ENCODE measurements at regions not wholly inside any gene's neighbourhood (a gene's known extent, or its start where the extent isn't known, plus 50 kb on each side); places are given as distances from the start of the nearest gene placed in this dataset.

DNA sequence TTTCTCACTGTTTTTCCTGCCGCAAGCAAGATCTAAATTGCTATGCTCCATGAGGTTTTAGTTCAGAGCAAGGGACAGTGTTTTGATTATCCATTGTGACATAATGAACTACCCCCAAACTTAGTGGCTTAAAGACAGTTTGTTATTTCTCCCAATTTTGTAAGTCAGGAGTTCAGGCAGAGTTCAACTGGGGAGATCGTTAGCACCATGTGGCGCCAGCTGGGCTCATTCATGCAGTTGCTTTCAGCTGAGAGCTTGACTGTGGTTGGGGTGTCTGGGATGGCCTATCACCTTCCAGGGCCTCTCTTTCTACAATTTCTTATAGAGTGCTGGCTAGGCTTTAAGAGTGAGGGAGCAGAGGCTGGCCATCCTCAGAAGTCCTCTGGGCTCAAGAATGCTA, 382.9 kb upstream of the CELF4 start:
- no peak overlapping the region for H3K9ac ChIP-seq
- TF ChIP-seq Cebpa-rat (IDR thresholded peaks at IDR 0.05), result no peak
- peaks cover 6% of the 10 kb centered on the region for H3K9me3 ChIP-seq
- H3K27me3 ChIP-seq, result no peaks in the 10 kb centered on the region
- H3K4me2 ChIP-seq, result no peak overlapping the region
- no peaks in the 10 kb centered on the region for H3K36me3 ChIP-seq
- H3K27ac ChIP-seq, result no peak overlapping the region
- H3K4me1 ChIP-seq, result no peaks in the 10 kb centered on the region
- H4K20me1 ChIP-seq, result no peaks in the 10 kb centered on the region
- H3K4me3 ChIP-seq, result no peak overlapping the region

DNA sequence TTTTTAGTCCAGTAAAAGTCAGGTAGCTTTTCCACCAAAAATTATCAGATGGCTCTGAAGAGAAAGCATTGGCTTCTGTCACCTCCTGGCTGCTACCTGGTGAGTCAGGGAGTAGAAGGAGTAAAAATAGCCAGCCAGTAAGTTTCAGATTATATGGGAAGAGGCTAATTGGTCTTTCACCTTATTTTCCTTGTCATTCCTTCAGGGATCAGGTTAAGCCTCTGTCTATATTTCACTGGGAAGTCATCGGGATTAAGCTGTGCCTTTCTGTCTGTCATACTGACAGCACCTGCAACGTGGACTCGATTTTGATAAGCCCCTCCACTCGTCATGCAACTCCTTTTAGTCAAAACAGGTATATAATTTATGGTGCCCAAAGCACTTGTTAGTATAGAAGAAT, 380.7 kb upstream of the CELF4 start:
- Histone ChIP-seq H4K20me1 (no peaks in the 10 kb centered on the region), H3K27ac (no peak overlapping the region), H3K9me3 (no peaks in the 10 kb centered on the region), H3K27me3 (no peaks in the 10 kb centered on the region), H3K36me3 (no peaks in the 10 kb centered on the region), H3K4me3 (no peak overlapping the region), H3K9ac (no peak overlapping the region), H3K4me2 (no peak overlapping the region), H3K4me1 (no peaks in the 10 kb centered on the region)
- TF ChIP-seq Cebpa-rat (IDR thresholded peaks at IDR 0.05), result no peak

DNA sequence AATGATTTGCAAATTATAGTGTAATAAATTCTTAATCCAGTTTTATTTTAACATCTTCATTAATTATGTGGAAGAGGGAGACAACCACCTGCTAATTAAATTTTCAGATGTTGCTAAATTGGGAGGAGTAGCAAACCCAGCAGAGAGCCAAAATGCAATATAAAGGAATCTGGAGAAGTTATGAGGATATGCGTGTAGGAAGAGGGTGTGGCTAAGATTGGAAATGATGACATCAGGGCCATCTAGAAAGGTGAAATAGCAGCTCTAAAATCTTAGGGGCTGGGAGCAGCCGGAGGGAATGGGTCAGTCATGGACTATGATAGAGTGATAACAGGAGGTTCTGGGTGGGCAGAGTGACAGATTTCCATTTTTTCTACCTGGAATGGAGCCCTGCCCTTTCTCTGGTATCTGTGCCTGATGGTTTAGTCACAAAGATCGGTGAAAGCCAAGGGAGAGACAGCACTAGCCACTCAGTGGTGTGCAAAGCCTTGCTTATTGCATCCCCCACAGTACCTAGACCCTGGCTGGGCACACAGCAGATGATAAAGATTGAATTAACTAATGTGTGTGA, 379.2 kb upstream of the CELF4 start:
- Histone ChIP-seq H3K4me2 (no peak overlapping the region), H3K27me3 (no peaks in the 10 kb centered on the region), H3K36me3 (no peaks in the 10 kb centered on the region), H4K20me1 (no peaks in the 10 kb centered on the region), H3K9me3 (no peaks in the 10 kb centered on the region), H3K27ac (no peak overlapping the region), H3K9ac (no peak overlapping the region), H3K4me1 (no peaks in the 10 kb centered on the region), H3K4me3 (no peak overlapping the region)
- no peak for TF ChIP-seq Cebpa-rat (IDR thresholded peaks at IDR 0.05)

DNA sequence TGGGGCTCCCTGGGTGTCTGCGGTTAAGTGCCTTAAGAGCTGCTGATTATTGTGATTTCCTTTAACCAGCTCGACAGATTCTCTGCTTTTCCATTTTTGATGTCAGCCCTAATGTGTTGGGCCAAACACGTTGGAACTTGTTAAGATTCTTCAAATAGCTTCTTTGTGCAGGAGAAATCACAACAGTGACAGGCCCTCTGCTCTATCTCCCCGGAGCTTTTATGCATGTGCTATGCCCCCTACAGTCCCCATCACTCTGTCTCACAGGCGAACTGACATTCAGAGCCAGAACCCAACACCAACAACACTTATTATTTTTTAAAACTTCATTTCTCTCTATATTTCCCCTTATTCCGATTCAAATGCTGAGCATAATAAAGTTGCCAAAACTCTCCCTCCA, 371.7 kb upstream of the CELF4 start:
- Histone ChIP-seq H3K4me1 (no peaks in the 10 kb centered on the region), H3K9ac (no peak overlapping the region), H3K4me3 (no peak overlapping the region), H3K36me3 (no peaks in the 10 kb centered on the region), H4K20me1 (no peaks in the 10 kb centered on the region), H3K27me3 (no peaks in the 10 kb centered on the region), H3K9me3 (peaks cover 18% of the 10 kb centered on the region), H3K27ac (no peak overlapping the region), H3K4me2 (no peak overlapping the region)
- no peak for TF ChIP-seq Cebpa-rat (IDR thresholded peaks at IDR 0.05)

DNA sequence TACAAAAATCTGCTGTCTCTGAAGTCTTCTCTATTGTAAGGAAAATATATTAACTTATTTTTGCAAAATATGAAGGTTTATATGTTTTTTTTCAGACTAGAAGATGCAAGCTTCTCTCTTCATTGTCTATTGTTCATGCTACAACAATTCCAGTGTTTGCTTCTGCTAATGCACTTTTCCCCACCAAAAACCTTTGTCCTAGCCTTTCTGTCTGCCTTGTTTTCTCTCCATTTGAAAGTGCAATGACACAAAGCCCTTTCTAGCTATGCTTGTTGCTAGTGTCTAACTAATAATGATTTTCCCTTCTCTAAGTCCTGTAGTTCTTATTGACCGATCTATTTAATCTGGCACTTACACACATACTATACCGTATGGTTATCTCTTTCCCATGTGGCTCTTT, 369.5 kb upstream of the CELF4 start:
- H3K36me3 ChIP-seq, result no peaks in the 10 kb centered on the region
- no peak overlapping the region for H3K4me3 ChIP-seq
- H3K27ac ChIP-seq, result no peak overlapping the region
- peaks cover 18% of the 10 kb centered on the region for H3K9me3 ChIP-seq
- no peaks in the 10 kb centered on the region for H3K4me1 ChIP-seq
- H3K27me3 ChIP-seq, result no peaks in the 10 kb centered on the region
- no peak overlapping the region for H3K4me2 ChIP-seq
- no peak overlapping the region for H3K9ac ChIP-seq
- no peaks in the 10 kb centered on the region for H4K20me1 ChIP-seq
- no peak for TF ChIP-seq Cebpa-rat (IDR thresholded peaks at IDR 0.05)

DNA sequence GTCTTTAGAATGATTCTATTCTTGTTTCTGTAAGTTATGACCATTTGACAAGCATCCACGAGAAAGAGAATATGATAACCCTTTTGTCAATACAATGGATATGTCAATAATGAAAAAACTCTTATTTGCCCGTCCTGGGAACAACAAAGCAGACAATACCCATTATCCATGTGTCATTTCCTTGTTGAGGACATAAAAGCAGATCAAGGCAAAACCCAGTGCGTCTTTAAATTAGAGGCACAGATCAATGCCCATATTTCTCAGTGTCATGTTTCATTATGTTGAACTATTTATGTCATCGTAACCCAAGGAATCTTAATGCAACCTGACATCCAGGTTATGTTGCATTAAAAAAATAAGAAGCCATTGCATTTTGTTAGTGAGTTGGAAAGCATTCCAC, 365.0 kb upstream of the CELF4 start:
- H3K4me1 ChIP-seq, result no peaks in the 10 kb centered on the region
- no peaks in the 10 kb centered on the region for H4K20me1 ChIP-seq
- H3K27me3 ChIP-seq, result no peaks in the 10 kb centered on the region
- no peaks in the 10 kb centered on the region for H3K9me3 ChIP-seq
- no peak overlapping the region for H3K4me2 ChIP-seq
- H3K27ac ChIP-seq, result no peak overlapping the region
- TF ChIP-seq Cebpa-rat (IDR thresholded peaks at IDR 0.05), result no peak
- H3K36me3 ChIP-seq, result no peaks in the 10 kb centered on the region
- no peak overlapping the region for H3K4me3 ChIP-seq
- H3K9ac ChIP-seq, result no peak overlapping the region

DNA sequence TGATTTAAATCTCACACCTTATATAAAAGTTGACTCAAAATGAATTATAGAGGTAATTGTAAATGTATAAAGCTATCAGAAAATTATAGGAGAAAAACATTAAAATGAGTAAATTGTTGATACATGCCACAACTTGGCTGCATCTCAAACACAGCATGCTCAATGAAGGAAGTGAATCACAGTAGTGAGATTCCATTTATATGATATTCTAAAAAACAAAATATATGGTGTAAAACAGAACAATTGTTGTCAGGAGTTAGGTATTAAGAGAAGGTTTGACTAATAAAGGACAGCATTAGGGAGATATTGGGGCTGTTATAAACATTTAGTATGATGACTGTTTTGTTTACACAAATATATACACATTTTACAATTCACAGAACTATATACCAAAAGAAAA, 356.6 kb upstream of the CELF4 start:
- no peak overlapping the region for H3K4me2 ChIP-seq
- H3K9ac ChIP-seq, result no peak overlapping the region
- no peak for TF ChIP-seq Cebpa-rat (IDR thresholded peaks at IDR 0.05)
- H3K27ac ChIP-seq, result no peak overlapping the region
- no peaks in the 10 kb centered on the region for H4K20me1 ChIP-seq
- H3K36me3 ChIP-seq, result no peaks in the 10 kb centered on the region
- H3K9me3 ChIP-seq, result no peaks in the 10 kb centered on the region
- no peaks in the 10 kb centered on the region for H3K27me3 ChIP-seq
- no peaks in the 10 kb centered on the region for H3K4me1 ChIP-seq
- H3K4me3 ChIP-seq, result no peak overlapping the region

DNA sequence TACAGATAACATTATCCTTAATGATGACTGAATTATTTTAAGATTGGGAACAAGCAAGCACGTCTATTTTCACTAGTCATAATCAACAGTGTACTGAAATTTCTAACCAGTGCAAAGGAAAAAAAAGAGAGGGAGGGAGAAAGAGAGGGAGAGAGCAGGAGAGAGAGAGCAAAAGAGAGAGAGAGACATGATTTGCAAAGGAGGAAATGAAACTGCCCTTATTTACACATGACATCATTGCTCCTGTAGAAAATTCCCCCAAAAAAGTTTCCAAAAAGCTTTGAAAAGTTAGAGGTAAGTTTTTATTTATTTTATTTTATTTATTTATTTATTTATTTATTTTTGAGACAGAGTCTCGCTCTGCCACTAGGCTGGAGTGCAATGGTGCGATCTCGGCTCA, 355.3 kb upstream of the CELF4 start:
- Histone ChIP-seq H3K36me3 (no peaks in the 10 kb centered on the region), H4K20me1 (no peaks in the 10 kb centered on the region), H3K27me3 (no peaks in the 10 kb centered on the region), H3K9me3 (no peaks in the 10 kb centered on the region), H3K4me3 (no peak overlapping the region), H3K9ac (no peak overlapping the region), H3K27ac (no peak overlapping the region), H3K4me2 (no peak overlapping the region), H3K4me1 (no peaks in the 10 kb centered on the region)
- no peak for TF ChIP-seq Cebpa-rat (IDR thresholded peaks at IDR 0.05)

DNA sequence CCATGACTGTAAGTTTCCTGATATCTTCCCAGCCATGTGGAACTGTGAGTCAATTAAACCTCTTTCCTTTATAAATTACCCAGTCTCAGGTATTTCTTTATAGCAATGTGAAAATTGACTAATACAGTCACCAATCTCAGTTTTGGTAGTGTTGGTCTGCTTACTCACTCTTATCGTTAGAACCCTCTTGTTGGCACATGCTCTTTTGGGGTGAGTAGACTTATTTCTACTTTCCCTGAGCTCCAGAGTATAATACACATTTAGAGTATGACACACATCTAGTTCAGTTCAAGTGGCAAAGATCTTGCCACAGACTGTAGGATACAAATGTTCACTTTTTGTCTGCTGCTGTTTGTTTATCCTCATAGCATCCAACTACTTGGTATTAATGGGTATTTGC, 347.5 kb upstream of the CELF4 start:
- Histone ChIP-seq H3K27me3 (no peaks in the 10 kb centered on the region), H3K4me2 (no peak overlapping the region), H3K9ac (no peak overlapping the region), H4K20me1 (no peaks in the 10 kb centered on the region), H3K36me3 (no peaks in the 10 kb centered on the region), H3K9me3 (no peaks in the 10 kb centered on the region), H3K4me1 (no peaks in the 10 kb centered on the region), H3K27ac (no peak overlapping the region), H3K4me3 (no peak overlapping the region)
- no peak for TF ChIP-seq Cebpa-rat (IDR thresholded peaks at IDR 0.05)

DNA sequence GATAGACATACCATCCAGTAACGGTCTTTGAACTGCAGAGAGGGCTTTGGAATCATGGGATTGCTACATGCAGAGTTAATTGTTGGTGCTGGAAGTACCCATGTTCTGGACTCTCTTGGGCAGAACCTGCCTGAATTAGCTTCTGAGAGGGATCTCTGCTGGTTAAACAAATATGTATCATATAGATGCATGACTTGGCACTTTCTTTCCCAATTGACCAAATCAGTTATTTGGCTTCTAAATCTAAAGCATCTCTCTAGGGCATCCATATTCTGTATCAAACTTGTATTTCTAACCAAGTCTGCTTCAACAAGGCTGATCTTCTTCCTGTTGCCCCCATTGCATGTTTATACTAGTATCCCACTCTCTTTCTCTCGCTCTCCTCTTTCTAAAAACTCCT, 336.7 kb upstream of the CELF4 start:
- Histone ChIP-seq H4K20me1 (no peaks in the 10 kb centered on the region), H3K4me2 (no peak overlapping the region), H3K36me3 (no peaks in the 10 kb centered on the region), H3K27me3 (no peaks in the 10 kb centered on the region), H3K27ac (no peak overlapping the region), H3K9ac (no peak overlapping the region), H3K4me1 (no peaks in the 10 kb centered on the region; the same call in 1 of the 2 replicates), H3K9me3 (no peaks in the 10 kb centered on the region), H3K4me3 (no peak overlapping the region)
- TF ChIP-seq Cebpa-rat (IDR thresholded peaks at IDR 0.05), result no peak

DNA sequence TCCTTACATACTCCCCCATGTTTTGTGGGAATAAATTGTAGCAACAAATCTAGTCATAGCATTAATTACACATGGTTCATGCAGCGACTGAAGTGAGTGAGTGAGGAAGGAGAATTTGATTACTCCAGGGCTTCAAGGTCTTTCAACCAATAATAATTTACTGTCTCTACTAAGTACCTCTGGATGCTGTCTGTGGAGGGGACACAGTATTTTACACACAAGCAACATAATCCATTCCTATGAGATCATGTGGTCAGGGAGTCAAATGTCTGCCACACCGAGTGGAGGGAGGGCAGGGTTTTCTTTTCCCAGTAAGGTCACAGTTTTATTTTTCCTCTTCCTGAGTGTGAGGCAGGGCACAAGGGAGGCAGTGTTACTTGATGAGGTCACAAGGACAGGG, 334.7 kb upstream of the CELF4 start:
- Histone ChIP-seq H4K20me1 (no peaks in the 10 kb centered on the region), H3K36me3 (no peaks in the 10 kb centered on the region), H3K27me3 (no peaks in the 10 kb centered on the region), H3K9me3 (no peaks in the 10 kb centered on the region), H3K4me2 (no peak overlapping the region), H3K9ac (no peak overlapping the region), H3K27ac (no peak overlapping the region), H3K4me1 (no peaks in the 10 kb centered on the region; the same call in 1 of the 2 replicates), H3K4me3 (no peak overlapping the region)
- TF ChIP-seq Cebpa-rat (IDR thresholded peaks at IDR 0.05), result no peak
